ENCODE measurements at regions not wholly inside any gene's neighbourhood (a gene's known extent, or its start where the extent isn't known, plus 50 kb on each side); places are given as distances from the start of the nearest gene placed in this dataset.
"Not testable (repeated sequence)": the region's sequence is repeated elsewhere in the genome, so short reads cannot be mapped to it uniquely, and the experiment has no call there.

DNA sequence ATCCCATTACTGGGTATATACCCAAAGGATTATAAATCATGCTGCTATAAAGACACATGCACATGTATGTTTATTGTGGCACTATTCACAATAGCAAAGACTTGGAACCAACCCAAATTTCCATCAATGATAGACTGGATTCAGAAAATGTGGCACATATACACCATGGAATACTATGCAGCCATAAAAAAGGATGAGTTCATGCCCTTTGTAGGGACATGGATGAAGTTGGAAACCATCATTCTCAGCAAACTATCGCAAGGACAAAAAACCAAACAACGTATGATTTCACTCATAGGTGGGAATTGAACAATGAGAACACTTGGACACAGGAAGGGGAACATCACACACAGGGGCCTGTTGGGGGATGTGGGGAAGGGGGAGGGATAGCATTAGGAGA is 71.7 kb upstream of the ADAMTS18 start:
- TF ChIP-seq, protein P1, sequence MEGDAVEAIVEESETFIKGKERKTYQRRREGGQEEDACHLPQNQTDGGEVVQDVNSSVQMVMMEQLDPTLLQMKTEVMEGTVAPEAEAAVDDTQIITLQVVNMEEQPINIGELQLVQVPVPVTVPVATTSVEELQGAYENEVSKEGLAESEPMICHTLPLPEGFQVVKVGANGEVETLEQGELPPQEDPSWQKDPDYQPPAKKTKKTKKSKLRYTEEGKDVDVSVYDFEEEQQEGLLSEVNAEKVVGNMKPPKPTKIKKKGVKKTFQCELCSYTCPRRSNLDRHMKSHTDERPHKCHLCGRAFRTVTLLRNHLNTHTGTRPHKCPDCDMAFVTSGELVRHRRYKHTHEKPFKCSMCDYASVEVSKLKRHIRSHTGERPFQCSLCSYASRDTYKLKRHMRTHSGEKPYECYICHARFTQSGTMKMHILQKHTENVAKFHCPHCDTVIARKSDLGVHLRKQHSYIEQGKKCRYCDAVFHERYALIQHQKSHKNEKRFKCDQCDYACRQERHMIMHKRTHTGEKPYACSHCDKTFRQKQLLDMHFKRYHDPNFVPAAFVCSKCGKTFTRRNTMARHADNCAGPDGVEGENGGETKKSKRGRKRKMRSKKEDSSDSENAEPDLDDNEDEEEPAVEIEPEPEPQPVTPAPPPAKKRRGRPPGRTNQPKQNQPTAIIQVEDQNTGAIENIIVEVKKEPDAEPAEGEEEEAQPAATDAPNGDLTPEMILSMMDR (IDR thresholded peaks at IDR 0.05; ENCODE audit: insufficient read depth, low read length), result not testable (repeated sequence)
- TF ChIP-seq, protein P2, sequence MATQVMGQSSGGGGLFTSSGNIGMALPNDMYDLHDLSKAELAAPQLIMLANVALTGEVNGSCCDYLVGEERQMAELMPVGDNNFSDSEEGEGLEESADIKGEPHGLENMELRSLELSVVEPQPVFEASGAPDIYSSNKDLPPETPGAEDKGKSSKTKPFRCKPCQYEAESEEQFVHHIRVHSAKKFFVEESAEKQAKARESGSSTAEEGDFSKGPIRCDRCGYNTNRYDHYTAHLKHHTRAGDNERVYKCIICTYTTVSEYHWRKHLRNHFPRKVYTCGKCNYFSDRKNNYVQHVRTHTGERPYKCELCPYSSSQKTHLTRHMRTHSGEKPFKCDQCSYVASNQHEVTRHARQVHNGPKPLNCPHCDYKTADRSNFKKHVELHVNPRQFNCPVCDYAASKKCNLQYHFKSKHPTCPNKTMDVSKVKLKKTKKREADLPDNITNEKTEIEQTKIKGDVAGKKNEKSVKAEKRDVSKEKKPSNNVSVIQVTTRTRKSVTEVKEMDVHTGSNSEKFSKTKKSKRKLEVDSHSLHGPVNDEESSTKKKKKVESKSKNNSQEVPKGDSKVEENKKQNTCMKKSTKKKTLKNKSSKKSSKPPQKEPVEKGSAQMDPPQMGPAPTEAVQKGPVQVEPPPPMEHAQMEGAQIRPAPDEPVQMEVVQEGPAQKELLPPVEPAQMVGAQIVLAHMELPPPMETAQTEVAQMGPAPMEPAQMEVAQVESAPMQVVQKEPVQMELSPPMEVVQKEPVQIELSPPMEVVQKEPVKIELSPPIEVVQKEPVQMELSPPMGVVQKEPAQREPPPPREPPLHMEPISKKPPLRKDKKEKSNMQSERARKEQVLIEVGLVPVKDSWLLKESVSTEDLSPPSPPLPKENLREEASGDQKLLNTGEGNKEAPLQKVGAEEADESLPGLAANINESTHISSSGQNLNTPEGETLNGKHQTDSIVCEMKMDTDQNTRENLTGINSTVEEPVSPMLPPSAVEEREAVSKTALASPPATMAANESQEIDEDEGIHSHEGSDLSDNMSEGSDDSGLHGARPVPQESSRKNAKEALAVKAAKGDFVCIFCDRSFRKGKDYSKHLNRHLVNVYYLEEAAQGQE (IDR thresholded peaks at IDR 0.05; ENCODE audit: insufficient replicate concordance, low read depth), result not testable (repeated sequence)
- TF ChIP-seq POLR2AphosphoS5 (IDR thresholded peaks at IDR 0.05; ENCODE audit: low read depth); GABPA (IDR thresholded peaks at IDR 0.05; ENCODE audit: low read depth); SPI1 (IDR thresholded peaks at IDR 0.05; ENCODE audit: borderline replicate concordance, low read depth): not testable (repeated sequence)

All from HL-60 (cell line).